T-helper 1 cell (primary cell): ENCODE measurements at regions not wholly inside any gene's neighbourhood (a gene's known extent, or its start where the extent isn't known, plus 50 kb on each side); places are given as distances from the start of the nearest gene placed in this dataset.
"Not testable (repeated sequence)": the region's sequence is repeated elsewhere in the genome, so short reads cannot be mapped to it uniquely, and the experiment has no call there.

Source experiments
- DNase-seq, 5 donors: peaks; one replicate each; pipeline ENCODE4 v3.0.0-alpha.2; 2012 to 2020

GRCh38 chr7:153958789-153959188, 93.4 kb upstream of the DPP6 start:
- DNase-seq = not testable (repeated sequence)

DNA sequence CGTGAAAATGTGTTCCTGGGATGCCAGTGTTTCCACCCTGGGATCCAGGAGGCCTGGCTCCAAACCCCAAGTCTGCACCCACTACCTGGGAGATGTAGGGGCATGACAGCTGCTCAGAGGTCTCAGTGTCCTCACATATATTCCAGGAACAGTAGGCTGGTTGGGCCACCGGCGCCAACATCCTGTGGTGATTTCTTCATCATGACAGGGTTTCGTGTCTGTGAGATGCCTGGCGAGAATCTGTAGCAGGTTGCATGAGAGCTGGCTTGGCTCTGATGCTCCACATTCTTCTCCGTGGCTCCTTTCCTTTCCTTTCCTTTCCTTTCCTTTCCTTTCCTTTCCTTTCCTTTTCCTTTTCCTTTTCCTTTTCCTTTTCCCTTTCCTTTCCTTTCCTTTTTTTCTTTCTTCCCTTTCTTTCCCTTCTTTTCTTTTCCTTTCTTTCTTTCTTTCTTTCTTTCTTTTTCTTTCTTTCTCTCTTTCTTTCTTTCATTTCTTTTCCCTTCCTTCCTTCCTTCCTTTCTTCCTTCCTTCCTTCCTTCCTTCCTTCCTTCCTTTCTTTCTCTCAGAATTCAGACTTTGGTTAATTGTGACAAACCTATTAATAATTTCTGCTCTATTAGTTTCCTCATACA, 87.6 kb upstream of the DPP6 start:
- not testable (repeated sequence) for DNase-seq

GRCh38 chr7:153969016-153969415, 83.2 kb upstream of the DPP6 start:
- not testable (repeated sequence) for DNase-seq

DNA sequence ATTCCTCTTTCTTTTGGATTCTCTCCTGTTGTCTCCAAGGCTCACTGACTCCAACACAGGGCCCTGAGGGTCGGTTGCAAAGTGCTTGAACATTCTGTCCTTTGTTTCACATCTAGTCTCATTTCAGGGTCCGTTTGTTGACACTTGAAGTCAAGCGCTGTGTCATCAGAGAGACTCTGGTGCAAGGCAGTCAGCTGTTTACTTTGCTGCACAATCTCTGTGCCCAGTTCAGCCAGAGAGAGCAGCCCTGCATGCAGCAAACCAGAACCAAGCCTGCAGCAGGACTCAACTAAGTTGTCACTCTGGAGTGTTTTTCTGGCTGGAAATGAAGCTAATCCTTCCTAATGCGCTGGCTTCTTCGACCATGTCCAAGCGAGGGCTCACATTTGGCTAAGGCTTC, 77.6 kb upstream of the DPP6 start:
- not testable (repeated sequence) for DNase-seq

DNA sequence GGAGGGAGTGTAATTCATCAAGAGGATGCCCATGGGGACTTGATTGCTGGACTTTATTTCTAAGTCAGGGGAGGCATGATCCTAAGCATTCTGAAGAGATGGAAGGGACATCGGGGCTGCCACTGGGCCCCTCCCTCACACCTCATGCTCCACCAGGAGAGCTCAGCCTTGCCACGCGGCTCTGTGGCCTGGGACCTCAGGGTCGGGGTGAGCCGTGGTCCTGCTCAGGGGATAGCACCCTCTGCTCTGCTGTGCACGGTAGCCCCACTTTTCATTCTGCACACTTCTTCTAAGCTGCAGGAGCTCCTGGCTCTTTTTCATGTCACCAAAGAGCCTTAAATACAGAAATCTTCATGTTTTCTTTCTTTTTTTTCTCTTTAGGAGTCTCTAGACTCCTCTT, 75.5 kb upstream of the DPP6 start:
- not testable (repeated sequence) for DNase-seq

DNA sequence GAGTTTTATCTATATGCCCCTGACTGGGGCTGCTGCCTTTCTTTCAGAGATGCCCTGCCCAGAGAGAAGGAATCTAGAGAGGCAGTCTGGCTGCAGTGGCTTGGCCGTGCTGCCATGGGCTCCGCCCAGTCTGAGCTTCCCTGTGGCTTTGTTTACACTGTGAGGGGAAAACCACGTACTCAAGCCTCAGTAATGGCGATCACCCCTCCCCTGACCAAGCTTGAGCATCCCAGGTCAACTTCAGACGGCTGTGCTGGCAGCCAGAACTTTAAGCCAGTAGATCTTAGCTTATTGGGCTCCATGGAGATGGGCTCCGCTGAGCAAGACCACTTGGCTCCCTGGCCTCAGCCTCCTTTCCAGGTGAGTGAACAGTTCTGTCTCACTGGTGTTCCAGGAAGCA, 69.0 kb upstream of the DPP6 start:
- DNase-seq = not testable (repeated sequence)

DNA sequence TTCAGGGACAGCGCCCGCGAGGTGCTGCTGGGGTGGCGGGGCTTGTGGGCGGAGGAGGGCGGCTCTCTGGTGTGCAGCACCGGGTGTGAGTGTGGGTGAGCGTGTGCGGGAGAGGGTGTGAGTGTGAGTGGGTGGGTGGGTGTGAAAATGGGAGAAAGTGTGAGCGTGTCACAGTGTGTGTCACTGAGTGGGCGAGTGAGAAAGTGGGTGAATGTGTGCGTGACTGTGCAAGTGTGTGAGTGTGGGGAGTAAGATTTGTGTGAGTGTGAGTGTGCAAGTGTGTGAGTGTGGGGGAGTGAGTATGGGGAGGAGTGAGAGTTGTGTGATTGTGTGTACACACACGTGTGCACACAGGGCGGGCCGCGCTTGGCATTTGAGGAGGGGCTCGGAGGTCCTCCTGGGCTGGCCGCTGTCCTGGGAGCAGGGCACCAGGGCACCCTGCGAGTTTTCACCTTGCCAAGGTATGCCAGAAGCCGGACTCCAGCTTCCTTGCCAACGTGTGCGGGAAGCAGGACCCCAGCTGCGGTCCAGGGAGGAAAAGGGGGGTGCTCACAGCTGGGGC, 63.1 kb upstream of the DPP6 start:
- not testable (repeated sequence) for DNase-seq

GRCh38 chr7:153989742-153990425, 62.3 kb upstream of the DPP6 start:
- not testable (repeated sequence) for DNase-seq

DNA sequence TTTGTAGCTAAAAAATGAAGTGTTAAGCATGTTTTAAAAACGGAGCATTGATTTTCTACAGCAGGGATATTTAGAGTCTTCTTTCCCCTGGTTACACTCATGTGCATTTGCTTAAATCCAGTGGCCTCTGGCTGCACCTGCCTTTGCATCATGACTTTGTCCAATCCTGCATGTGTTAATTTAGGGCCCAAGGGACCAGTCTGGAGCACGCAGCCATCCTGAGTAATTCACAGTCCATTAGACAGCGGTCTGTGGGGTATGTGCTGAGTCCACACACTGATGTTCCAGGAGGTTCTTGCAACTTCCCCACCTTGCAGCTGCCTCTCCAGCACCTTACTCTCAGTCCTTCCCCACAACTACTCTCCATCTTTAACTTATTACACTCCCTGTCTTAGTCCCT, 60.7 kb upstream of the DPP6 start:
- not testable (repeated sequence) for DNase-seq

DNA sequence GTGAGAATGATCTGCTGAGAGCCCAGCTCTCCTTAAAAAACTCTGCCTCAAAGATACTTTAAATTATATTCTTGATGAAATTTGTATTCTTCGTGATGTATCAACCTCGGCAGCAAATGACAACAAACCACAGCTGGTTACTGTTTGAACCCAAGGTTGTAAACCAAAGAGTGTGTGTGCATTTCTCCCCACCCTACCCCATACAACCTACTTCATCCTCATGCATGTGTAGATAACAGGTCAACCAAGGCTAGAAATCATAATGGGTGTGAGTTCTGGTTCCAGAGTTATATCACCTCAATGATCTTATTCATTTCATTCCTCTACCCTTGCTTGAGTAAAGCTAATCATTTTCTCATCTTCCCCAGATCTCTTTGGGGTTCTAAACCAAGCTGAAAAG, 58.8 kb upstream of the DPP6 start:
- not testable (repeated sequence) for DNase-seq

- not testable (repeated sequence) for DNase-seq
Observed at GRCh38 chr7:153998896-153999295, 53.3 kb upstream of the DPP6 start.
